Neural progenitor cell (in vitro differentiated cells): ENCODE measurements at regions not wholly inside any gene's neighbourhood (a gene's known extent, or its start where the extent isn't known, plus 50 kb on each side); places are given as distances from the start of the nearest gene placed in this dataset.

Source experiments
- DNase-seq: peaks from one replicate; pipeline ENCODE4 v3.0.0-alpha.2; 2016; ENCODE audit warnings: low spot score
- H2AFZ ChIP-seq: fragments of 200-600 bp; sonication (generic); replicated peaks from 2 replicates; pipeline ENCODE4 v1.6.1; 2016; ENCODE audit warnings: antibody characterized with exemption
- H3F3A ChIP-seq: fragments of 200-600 bp; sonication (generic); 2 replicates; pipeline ENCODE4 v1.6.1; 2016; ENCODE audit warnings: antibody characterized with exemption, low read depth
- H3K27ac ChIP-seq: fragments of 200-600 bp; sonication (generic); 2 replicates; pipeline ENCODE4 v1.5.1; 2016; ENCODE audit warnings: mild to moderate bottlenecking
- H3K27me3 ChIP-seq: fragments of 200-600 bp; sonication (generic); 2 replicates; pipeline ENCODE4 v1.6.1; 2016; ENCODE audit warnings: mild to moderate bottlenecking, moderate library complexity
- H3K36me3 ChIP-seq: fragments of 200-600 bp; sonication (generic); 2 replicates; pipeline ENCODE4 v1.5.1; 2016
- H3K4me1 ChIP-seq: fragments of 200-600 bp; sonication (generic); 2 replicates; pipeline ENCODE4 v1.6.1; 2016; ENCODE audit warnings: mixed run types
- H3K4me2 ChIP-seq: fragments of 200-600 bp; sonication (generic); 2 replicates; pipeline ENCODE4 v1.6.1; 2016
- H3K4me3 ChIP-seq: fragments of 200-600 bp; sonication (generic); 2 replicates; pipeline ENCODE4 v1.5.1; 2016
- H3K79me2 ChIP-seq: fragments of 200-600 bp; sonication (generic); 2 replicates; pipeline ENCODE4 v1.6.1; 2016; ENCODE audit warnings: low read depth
- H3K9ac ChIP-seq: fragments of 200-600 bp; sonication (generic); 2 replicates; pipeline ENCODE4 v1.6.1; 2016
- H3K9me3 ChIP-seq: fragments of 200-600 bp; sonication (generic); 2 replicates; pipeline ENCODE4 v1.5.1; 2016; ENCODE audit warnings: low read depth
- H4K20me1 ChIP-seq: fragments of 200-600 bp; sonication (generic); 2 replicates; pipeline ENCODE4 v1.6.1; 2016; ENCODE audit warnings: low read depth
- H3K27ac Mint-ChIP-seq: 3 replicates; pipeline ENCODE4 v1.8.0; 2021; ENCODE audit warnings: mixed read lengths
- H3K27me3 Mint-ChIP-seq: 2 replicates; pipeline ENCODE4 v1.8.0; 2022; ENCODE audit warnings: low read depth, mild to moderate bottlenecking, inconsistent platforms, moderate library complexity, mixed read lengths; ENCODE audit not compliant: insufficient read depth
- H3K36me3 Mint-ChIP-seq: 3 replicates; pipeline ENCODE4 v1.8.0; 2021; ENCODE audit warnings: mixed read lengths
- H3K4me1 Mint-ChIP-seq: 3 replicates; pipeline ENCODE4 v1.8.0; 2021; ENCODE audit warnings: mixed read lengths
- H3K4me3 Mint-ChIP-seq: 3 replicates; pipeline ENCODE4 v1.8.0; 2021; ENCODE audit warnings: mild to moderate bottlenecking, moderate library complexity, mixed read lengths
- H3K9me3 Mint-ChIP-seq: 3 replicates; pipeline ENCODE4 v1.8.0; 2020; ENCODE audit warnings: mixed read lengths
- EZH2 ChIP-seq: fragments of 200-600 bp; sonication (generic); IDR thresholded peaks from 2 replicates; pipeline ENCODE4 v1.6.1; 2017; ENCODE audit warnings: antibody characterized with exemption, mild to moderate bottlenecking, moderate library complexity
- EZH2phosphoT487 ChIP-seq: fragments of 200-600 bp; sonication (generic); IDR thresholded peaks from 2 replicates; pipeline ENCODE4 v1.6.1; 2017; ENCODE audit warnings: antibody characterized with exemption
- TF ChIP-seq, protein P1 (sequence below): fragments of 200-600 bp; sonication (generic); IDR thresholded peaks from 2 replicates; pipeline ENCODE4 v1.5.1; 2017; ENCODE audit warnings: antibody characterized with exemption, mild to moderate bottlenecking

DNA sequence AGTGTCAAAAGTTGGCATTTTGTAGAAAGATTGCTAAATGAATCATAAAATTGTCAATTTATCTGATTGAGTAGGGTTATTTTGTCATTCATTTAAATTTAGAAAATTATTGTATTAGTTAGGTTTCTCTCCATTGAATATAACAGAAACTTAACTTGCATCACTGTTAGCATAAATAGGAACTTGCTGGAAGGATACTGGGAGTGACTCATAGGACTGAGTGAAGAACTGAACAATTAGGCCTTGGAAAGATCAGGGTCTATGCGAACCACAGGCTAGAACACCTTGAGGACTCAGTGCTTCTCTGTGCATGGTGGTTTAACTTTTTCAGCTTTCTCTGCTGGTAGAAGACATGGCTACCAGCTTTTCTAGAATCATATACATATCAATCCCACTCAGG is 67.7 kb upstream of the IFNGR1 start:
- Histone ChIP-seq H3K9ac (no peak overlapping the region), H3K27me3 (no peaks in the 10 kb centered on the region), H3K4me1 (no peaks in the 10 kb centered on the region), H3K27ac (no peak overlapping the region), H3K9me3 (no peaks in the 10 kb centered on the region), H3F3A (no peaks in the 10 kb centered on the region), H3K79me2 (no peaks in the 10 kb centered on the region), H3K4me3 (no peak overlapping the region), H2AFZ (no peak overlapping the region), H3K4me2 (no peak overlapping the region), H3K36me3 (no peaks in the 10 kb centered on the region), H4K20me1 (no peaks in the 10 kb centered on the region)
- H3K4me1 Mint-ChIP-seq = peaks cover 3% of the 10 kb centered on the region
- H3K36me3 Mint-ChIP-seq = no peaks in the 10 kb centered on the region
- H3K4me3 Mint-ChIP-seq = no peak overlapping the region
- no peak for DNase-seq
- peaks cover 12% of the 10 kb centered on the region for H3K27me3 Mint-ChIP-seq
- TF ChIP-seq EZH2 = no peak
- TF ChIP-seq, protein P1, sequence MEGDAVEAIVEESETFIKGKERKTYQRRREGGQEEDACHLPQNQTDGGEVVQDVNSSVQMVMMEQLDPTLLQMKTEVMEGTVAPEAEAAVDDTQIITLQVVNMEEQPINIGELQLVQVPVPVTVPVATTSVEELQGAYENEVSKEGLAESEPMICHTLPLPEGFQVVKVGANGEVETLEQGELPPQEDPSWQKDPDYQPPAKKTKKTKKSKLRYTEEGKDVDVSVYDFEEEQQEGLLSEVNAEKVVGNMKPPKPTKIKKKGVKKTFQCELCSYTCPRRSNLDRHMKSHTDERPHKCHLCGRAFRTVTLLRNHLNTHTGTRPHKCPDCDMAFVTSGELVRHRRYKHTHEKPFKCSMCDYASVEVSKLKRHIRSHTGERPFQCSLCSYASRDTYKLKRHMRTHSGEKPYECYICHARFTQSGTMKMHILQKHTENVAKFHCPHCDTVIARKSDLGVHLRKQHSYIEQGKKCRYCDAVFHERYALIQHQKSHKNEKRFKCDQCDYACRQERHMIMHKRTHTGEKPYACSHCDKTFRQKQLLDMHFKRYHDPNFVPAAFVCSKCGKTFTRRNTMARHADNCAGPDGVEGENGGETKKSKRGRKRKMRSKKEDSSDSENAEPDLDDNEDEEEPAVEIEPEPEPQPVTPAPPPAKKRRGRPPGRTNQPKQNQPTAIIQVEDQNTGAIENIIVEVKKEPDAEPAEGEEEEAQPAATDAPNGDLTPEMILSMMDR = no peak
- no peak for TF ChIP-seq EZH2phosphoT487
- no peak overlapping the region for H3K27ac Mint-ChIP-seq
- H3K9me3 Mint-ChIP-seq = peaks cover 3% of the 10 kb centered on the region

DNA sequence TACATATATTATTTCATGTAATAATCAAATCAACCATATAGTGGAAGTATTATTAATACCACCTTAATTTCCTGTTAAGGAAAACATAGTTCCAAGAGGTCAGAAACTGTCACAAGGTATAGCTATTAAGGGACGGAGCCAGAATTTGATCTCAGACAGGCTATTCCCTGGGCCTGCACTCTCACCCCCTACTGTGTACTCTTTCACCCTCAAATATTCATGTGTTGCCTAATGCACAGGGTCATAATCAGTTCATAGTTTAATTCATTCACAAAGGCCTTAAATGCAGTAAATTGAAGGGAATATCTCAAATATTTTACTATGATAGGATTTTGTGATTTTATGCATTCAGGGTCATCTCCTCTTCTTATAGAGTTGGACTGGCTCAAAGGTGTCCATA is 67.2 kb upstream of the IFNGR1 start:
- no peaks in the 10 kb centered on the region for H3K79me2 ChIP-seq
- no peak overlapping the region for H3K4me2 ChIP-seq
- no peak overlapping the region for H3K4me3 ChIP-seq
- Mint-ChIP-seq H3K4me3 (no peak overlapping the region), H3K36me3 (no peaks in the 10 kb centered on the region), H3K27ac (no peak overlapping the region), H3K4me1 (peaks cover 2% of the 10 kb centered on the region), H3K9me3 (peaks cover 3% of the 10 kb centered on the region), H3K27me3 (peaks cover 12% of the 10 kb centered on the region)
- TF ChIP-seq EZH2phosphoT487 (no peak), EZH2 (no peak)
- TF ChIP-seq, protein P1 = no peak
- no peaks in the 10 kb centered on the region for H3K4me1 ChIP-seq
- no peaks in the 10 kb centered on the region for H4K20me1 ChIP-seq
- H3K27ac ChIP-seq = no peak overlapping the region
- DNase-seq = no peak
- no peak overlapping the region for H2AFZ ChIP-seq
- no peak overlapping the region for H3K9ac ChIP-seq
- H3K36me3 ChIP-seq = no peaks in the 10 kb centered on the region
- no peaks in the 10 kb centered on the region for H3K27me3 ChIP-seq
- H3F3A ChIP-seq = no peaks in the 10 kb centered on the region
- no peaks in the 10 kb centered on the region for H3K9me3 ChIP-seq

DNA sequence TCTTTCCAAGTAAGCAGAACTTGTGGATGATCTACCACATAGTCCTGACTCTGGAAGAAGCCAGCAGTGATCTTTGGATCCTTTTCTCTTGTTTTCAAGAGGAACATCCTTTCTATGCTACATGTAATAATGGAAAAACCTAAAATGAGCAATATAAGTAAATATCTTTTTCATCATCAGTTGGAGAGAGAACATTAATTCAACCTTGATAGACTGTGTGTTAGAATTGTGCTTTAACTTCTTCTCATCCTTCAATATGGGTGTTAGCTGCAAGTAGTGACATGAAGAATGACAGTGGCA is 65.6 kb upstream of the IFNGR1 start:
- H3K4me1 Mint-ChIP-seq = peaks cover 4% of the 10 kb centered on the region
- no peaks in the 10 kb centered on the region for H3K4me1 ChIP-seq
- peaks cover 3% of the 10 kb centered on the region for H3K9me3 Mint-ChIP-seq
- TF ChIP-seq EZH2phosphoT487 = no peak
- TF ChIP-seq, protein P1 = no peak
- no peak for TF ChIP-seq EZH2
- no peak overlapping the region for H3K27ac Mint-ChIP-seq
- H3K36me3 ChIP-seq = no peaks in the 10 kb centered on the region
- H3F3A ChIP-seq = no peaks in the 10 kb centered on the region
- no peaks in the 10 kb centered on the region for H3K27me3 ChIP-seq
- H3K36me3 Mint-ChIP-seq = no peaks in the 10 kb centered on the region
- no peak overlapping the region for H2AFZ ChIP-seq
- no peak overlapping the region for H3K4me2 ChIP-seq
- H3K27ac ChIP-seq = no peak overlapping the region
- no peak overlapping the region for H3K9ac ChIP-seq
- no peaks in the 10 kb centered on the region for H3K9me3 ChIP-seq
- no peaks in the 10 kb centered on the region for H4K20me1 ChIP-seq
- no peaks in the 10 kb centered on the region for H3K79me2 ChIP-seq
- peaks cover 14% of the 10 kb centered on the region for H3K27me3 Mint-ChIP-seq
- no peak overlapping the region for H3K4me3 ChIP-seq
- no peak overlapping the region for H3K4me3 Mint-ChIP-seq
- DNase-seq = no peak
